ENCODE measurements at regions not wholly inside any gene's neighbourhood (a gene's known extent, or its start where the extent isn't known, plus 50 kb on each side); places are given as distances from the start of the nearest gene placed in this dataset.

GRCh38 chr16:65375651-65376050 is 253.8 kb upstream of the CDH11 start:
- no peak for TF ChIP-seq POLR2AphosphoS5 (IDR thresholded peaks at IDR 0.05)
- TF ChIP-seq, protein P1, sequence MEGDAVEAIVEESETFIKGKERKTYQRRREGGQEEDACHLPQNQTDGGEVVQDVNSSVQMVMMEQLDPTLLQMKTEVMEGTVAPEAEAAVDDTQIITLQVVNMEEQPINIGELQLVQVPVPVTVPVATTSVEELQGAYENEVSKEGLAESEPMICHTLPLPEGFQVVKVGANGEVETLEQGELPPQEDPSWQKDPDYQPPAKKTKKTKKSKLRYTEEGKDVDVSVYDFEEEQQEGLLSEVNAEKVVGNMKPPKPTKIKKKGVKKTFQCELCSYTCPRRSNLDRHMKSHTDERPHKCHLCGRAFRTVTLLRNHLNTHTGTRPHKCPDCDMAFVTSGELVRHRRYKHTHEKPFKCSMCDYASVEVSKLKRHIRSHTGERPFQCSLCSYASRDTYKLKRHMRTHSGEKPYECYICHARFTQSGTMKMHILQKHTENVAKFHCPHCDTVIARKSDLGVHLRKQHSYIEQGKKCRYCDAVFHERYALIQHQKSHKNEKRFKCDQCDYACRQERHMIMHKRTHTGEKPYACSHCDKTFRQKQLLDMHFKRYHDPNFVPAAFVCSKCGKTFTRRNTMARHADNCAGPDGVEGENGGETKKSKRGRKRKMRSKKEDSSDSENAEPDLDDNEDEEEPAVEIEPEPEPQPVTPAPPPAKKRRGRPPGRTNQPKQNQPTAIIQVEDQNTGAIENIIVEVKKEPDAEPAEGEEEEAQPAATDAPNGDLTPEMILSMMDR (IDR thresholded peaks at IDR 0.05), result no peak
